HCT116 (cell line): ENCODE measurements at regions not wholly inside any gene's neighbourhood (a gene's known extent, or its start where the extent isn't known, plus 50 kb on each side); places are given as distances from the start of the nearest gene placed in this dataset.
"Not testable (repeated sequence)": the region's sequence is repeated elsewhere in the genome, so short reads cannot be mapped to it uniquely, and the experiment has no call there.

Experiments used
- ATAC-seq: fragments of 200-7000 bp; cut with Tn5 transposase; 2 replicates; pipeline ENCODE4 v1.9.1; 2020; ENCODE audit warnings: mild to moderate bottlenecking, moderate library complexity
- BruUV-seq: library from RNA; stranded (reverse); fragments of 400-500 nt; replicated peaks from 2 replicates; lab custom pipeline; 2021; lab: Mats Ljungman, UMichigan
- CTCF ChIA-PET: fragments of 300-600 bp; sonication (Branson Sonifier 250); formaldehyde crosslinking; loops from one replicate; lab custom pipeline; 2021; ENCODE audit warnings: antibody characterized with exemption; lab: Charles Lee
- POLR2A ChIA-PET: fragments of 300-600, 350-600 bp; sonication (Branson Sonifier 250); formaldehyde crosslinking; loops from one replicate; lab custom pipeline; 2021; ENCODE audit warnings: antibody characterized with exemption; lab: Charles Lee
- RAD21 ChIA-PET, 2 experiments: fragments of 300-600 bp; sonication (Branson Sonifier 250); formaldehyde crosslinking; loops; one replicate each; lab custom pipeline; 2023; ENCODE audit warnings: low total read pairs in 2 of 2; ENCODE audit not compliant: uncharacterized antibody in 2 of 2, unreplicated experiment in 2 of 2, low non-redundant PET in 1 of 2; lab: Charles Lee
- DNase-seq: peaks from one replicate; pipeline ENCODE4 v3.0.0-alpha.2; 2010; ENCODE audit warnings: low read depth, low spot score
- H2AFZ ChIP-seq: fragments of 200-600 bp; shearing (Covaris generic), sonication (generic); 2 replicates; pipeline ENCODE4 v1.6.1; 2017; ENCODE audit warnings: low read depth, mixed run types, mixed read lengths, antibody characterized with exemption, low read length; ENCODE audit not compliant: poor library complexity, severe bottlenecking
- H3K27ac ChIP-seq: 2 replicates; pipeline ENCODE4 v1.5.1; 2012; ENCODE audit warnings: low read depth, low read length
- H3K27me3 ChIP-seq: fragments of 200-600 bp; sonication (generic); 2 replicates; pipeline ENCODE4 v1.6.1; 2016; ENCODE audit warnings: mixed run types, low read length, mixed read lengths; ENCODE audit not compliant: insufficient read depth
- H3K36me3 ChIP-seq, 2 experiments: fragments of 200-500 bp in 1 of 2; fragments of 200-600 bp in 1 of 2; sonication (Bioruptor generic) in 1 of 2; sonication (generic) in 1 of 2; 2 replicates each; pipeline versions ENCODE4 v1.5.1 to v1.6.1; 2014 to 2016; ENCODE audit warnings: low read length in 2 of 2, inconsistent platforms in 1 of 2, mixed read lengths in 1 of 2, mixed run types in 1 of 2; ENCODE audit not compliant: insufficient read depth in 2 of 2, control insufficient read depth in 1 of 2
- H3K4me1 ChIP-seq, 2 experiments: fragments of 200-600 bp in 1 of 2; sonication (generic) in 1 of 2; 2 replicates each; pipeline versions ENCODE4 v1.5.1 to v1.6.1; 2012 to 2017; ENCODE audit warnings: low read length in 2 of 2, inconsistent platforms in 1 of 2, mild to moderate bottlenecking in 1 of 2, mixed read lengths in 1 of 2, mixed run types in 1 of 2, moderate library complexity in 1 of 2; ENCODE audit not compliant: insufficient read depth in 2 of 2, control insufficient read depth in 1 of 2
- H3K4me2 ChIP-seq: fragments of 200-600 bp; sonication (generic); 2 replicates; pipeline ENCODE4 v1.6.1; 2017; ENCODE audit warnings: mixed run types, low read length, mixed read lengths
- H3K4me3 ChIP-seq, 2 experiments: fragments of 200-600 bp in 1 of 2; sonication (generic) in 1 of 2; replicated peaks in 1 of 2; 2 replicates each; pipeline ENCODE4 v1.5.1; 2011 to 2016; ENCODE audit warnings: low read length in 2 of 2, control low read depth in 1 of 2, low read depth in 1 of 2, mild to moderate bottlenecking in 1 of 2, mixed read lengths in 1 of 2, mixed run types in 1 of 2
- H3K79me2 ChIP-seq: fragments of 200-600 bp; sonication (generic); 2 replicates; pipeline ENCODE4 v1.6.1; 2017; ENCODE audit warnings: mild to moderate bottlenecking, mixed run types, low read length, moderate library complexity, mixed read lengths; ENCODE audit not compliant: insufficient read depth
- H3K9ac ChIP-seq: fragments of 200-600 bp; sonication (generic); 2 replicates; pipeline ENCODE4 v1.6.1; 2016; ENCODE audit warnings: low read length, mixed read lengths
- H3K9me2 ChIP-seq: fragments of 200-600 bp; sonication (generic), shearing (Covaris generic); 2 replicates; pipeline ENCODE4 v1.6.1; 2017; ENCODE audit warnings: mixed run types, mild to moderate bottlenecking, moderate library complexity; ENCODE audit not compliant: insufficient read depth
- H3K9me3 ChIP-seq, 2 experiments: fragments of 200-500 bp in 1 of 2; fragments of 200-600 bp in 1 of 2; sonication (Bioruptor generic) in 1 of 2; sonication (generic) in 1 of 2; 2 replicates each; pipeline ENCODE4 v1.6.1; 2014 to 2017; ENCODE audit warnings: low read length in 2 of 2, mixed read lengths in 2 of 2, inconsistent platforms in 1 of 2, low read depth in 1 of 2, mild to moderate bottlenecking in 1 of 2, mixed run types in 1 of 2, moderate library complexity in 1 of 2; ENCODE audit not compliant: control insufficient read depth in 1 of 2, insufficient read depth in 1 of 2
- H4K20me1 ChIP-seq: fragments of 200-600 bp; sonication (generic), shearing (Covaris generic); 2 replicates; pipeline ENCODE4 v1.6.1; 2017; ENCODE audit warnings: mixed run types, mild to moderate bottlenecking, moderate library complexity; ENCODE audit not compliant: insufficient read depth
- intact Hi-C: fragments of 100-400 bp; cut with micrococcal nuclease; formaldehyde crosslinking; loops from 2 replicates; pipeline ENCODE4 v1.10.0; 2022

DNA sequence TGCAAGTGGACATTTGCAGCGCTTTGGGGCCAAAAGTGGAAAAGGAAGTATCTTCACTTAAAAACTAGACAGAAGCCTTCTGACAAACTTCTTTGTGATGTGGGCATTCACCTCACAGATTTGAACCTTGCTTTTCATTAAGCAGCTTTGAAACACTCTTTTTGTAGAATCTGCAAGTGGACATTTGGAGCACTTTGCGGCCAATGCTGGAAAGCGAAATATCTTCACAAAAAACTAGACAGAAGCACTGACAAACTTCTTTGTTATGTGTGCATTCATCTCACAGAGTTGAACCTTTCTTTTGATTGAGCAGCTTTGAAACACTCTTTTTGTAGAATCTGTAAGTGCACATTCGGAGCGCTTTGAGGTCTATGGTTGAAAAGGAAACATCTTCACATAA is 1365.9 kb upstream of the DEFB115 start:
- intact Hi-C loops, RAD21 ChIA-PET, H3K36me3 ChIP-seq, H3K4me3 ChIP-seq, H3K9me2 ChIP-seq, POLR2A ChIA-PET, H4K20me1 ChIP-seq, CTCF ChIA-PET, H2AFZ ChIP-seq, H3K9me3 ChIP-seq, H3K27me3 ChIP-seq, H3K4me1 ChIP-seq, BruUV-seq, H3K9ac ChIP-seq, ATAC-seq, H3K27ac ChIP-seq, H3K79me2 ChIP-seq, DNase-seq, H3K4me2 ChIP-seq: not testable (repeated sequence)
